ENCODE measurements at regions not wholly inside any gene's neighbourhood (a gene's known extent, or its start where the extent isn't known, plus 50 kb on each side); places are given as distances from the start of the nearest gene placed in this dataset.

DNA sequence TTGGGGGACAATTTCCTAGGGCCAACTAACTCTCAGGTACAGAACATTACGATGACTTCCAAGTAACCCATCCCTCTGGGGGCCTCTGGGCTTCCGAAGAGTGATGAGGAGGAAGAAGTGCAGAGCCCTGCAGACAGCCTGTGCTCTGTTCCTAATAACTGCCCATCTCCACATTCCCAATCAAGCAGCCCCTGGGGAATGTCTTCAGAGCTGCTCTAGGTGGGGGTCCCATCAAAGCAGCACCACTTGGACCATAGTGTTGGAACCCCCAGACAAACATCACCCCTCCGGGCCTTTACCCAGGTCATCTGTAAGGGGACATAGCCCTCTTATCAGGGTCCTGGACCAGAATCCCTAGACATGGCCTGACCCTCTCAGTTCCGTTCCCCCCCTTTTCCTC lies 357.3 kb downstream of the NPHP4 start:
- TF ChIP-seq, protein P1, sequence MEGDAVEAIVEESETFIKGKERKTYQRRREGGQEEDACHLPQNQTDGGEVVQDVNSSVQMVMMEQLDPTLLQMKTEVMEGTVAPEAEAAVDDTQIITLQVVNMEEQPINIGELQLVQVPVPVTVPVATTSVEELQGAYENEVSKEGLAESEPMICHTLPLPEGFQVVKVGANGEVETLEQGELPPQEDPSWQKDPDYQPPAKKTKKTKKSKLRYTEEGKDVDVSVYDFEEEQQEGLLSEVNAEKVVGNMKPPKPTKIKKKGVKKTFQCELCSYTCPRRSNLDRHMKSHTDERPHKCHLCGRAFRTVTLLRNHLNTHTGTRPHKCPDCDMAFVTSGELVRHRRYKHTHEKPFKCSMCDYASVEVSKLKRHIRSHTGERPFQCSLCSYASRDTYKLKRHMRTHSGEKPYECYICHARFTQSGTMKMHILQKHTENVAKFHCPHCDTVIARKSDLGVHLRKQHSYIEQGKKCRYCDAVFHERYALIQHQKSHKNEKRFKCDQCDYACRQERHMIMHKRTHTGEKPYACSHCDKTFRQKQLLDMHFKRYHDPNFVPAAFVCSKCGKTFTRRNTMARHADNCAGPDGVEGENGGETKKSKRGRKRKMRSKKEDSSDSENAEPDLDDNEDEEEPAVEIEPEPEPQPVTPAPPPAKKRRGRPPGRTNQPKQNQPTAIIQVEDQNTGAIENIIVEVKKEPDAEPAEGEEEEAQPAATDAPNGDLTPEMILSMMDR (IDR thresholded peaks at IDR 0.05) = no peak
- TF ChIP-seq POLR2A (IDR thresholded peaks at IDR 0.05) = no peak

All from heart left ventricle (tissue), 13 donors.